ENCODE measurements at regions not wholly inside any gene's neighbourhood (a gene's known extent, or its start where the extent isn't known, plus 50 kb on each side); places are given as distances from the start of the nearest gene placed in this dataset.

- TF ChIP-seq CBFB (CRISPR knock-in tag; IDR thresholded peaks at IDR 0.05; ENCODE audit: low read depth) (no peak), SP1 (CRISPR knock-in tag; conservative IDR thresholded peaks at IDR 0.05) (no peak), TCF7 (CRISPR knock-in tag; IDR thresholded peaks at IDR 0.05; ENCODE audit: low read depth) (no peak), ATF2 (CRISPR knock-in tag; IDR thresholded peaks at IDR 0.05; ENCODE audit: borderline replicate concordance, low read depth) (no peak), JAZF1 (CRISPR knock-in tag; IDR thresholded peaks at IDR 0.05) (no peak)
Observed at GRCh38 chr4:126956184-126956897, 676.4 kb upstream of the INTU start (continued).

GRCh38 chr4:126957556-126957955, 675.2 kb upstream of the INTU start:
- Mint-ChIP-seq H3K27ac (no peak overlapping the region), H3K27me3 (ENCODE audit: low read depth) (no peaks in the 10 kb centered on the region), H3K4me1 (peaks cover 18% of the 10 kb centered on the region), H3K4me3 (no peak overlapping the region), H3K9me3 (no peaks in the 10 kb centered on the region), H3K36me3 (no peaks in the 10 kb centered on the region)
- TF ChIP-seq HMGA2 (CRISPR knock-in tag; IDR thresholded peaks at IDR 0.05) (no peak), OVOL2 (CRISPR knock-in tag; IDR thresholded peaks at IDR 0.05; ENCODE audit: borderline replicate concordance) (no peak), SMAD3 (CRISPR knock-in tag; IDR thresholded peaks at IDR 0.05; ENCODE audit: borderline replicate concordance) (no peak), ATF6 (CRISPR knock-in tag; IDR thresholded peaks at IDR 0.05) (no peak), FOXK1 (CRISPR knock-in tag; IDR thresholded peaks at IDR 0.05) (no peak), ZNF219 (CRISPR knock-in tag; IDR thresholded peaks at IDR 0.05; ENCODE audit: borderline replicate concordance) (no peak), E2F4 (CRISPR knock-in tag; IDR thresholded peaks at IDR 0.05; ENCODE audit: borderline replicate concordance, low read depth) (no peak), CREM (CRISPR knock-in tag; IDR thresholded peaks at IDR 0.05) (no peak), ZNF671 (CRISPR knock-in tag; IDR thresholded peaks at IDR 0.05) (no peak), ZNF416 (CRISPR knock-in tag; IDR thresholded peaks at IDR 0.05) (no peak), ERG (CRISPR knock-in tag; IDR thresholded peaks at IDR 0.05) (no peak), MAX (CRISPR knock-in tag; IDR thresholded peaks at IDR 0.05) (no peak)
- ATAC-seq = no peak
- POLR2A ChIA-PET = no interaction called here
- no peak for DNase-seq (ENCODE audit: low spot score)
- CTCF ChIA-PET = no interaction called here

GRCh38 chr4:126957987-126958386, 674.8 kb upstream of the INTU start:
- Mint-ChIP-seq H3K27ac (no peak overlapping the region), H3K4me3 (no peak overlapping the region), H3K9me3 (no peaks in the 10 kb centered on the region), H3K36me3 (no peaks in the 10 kb centered on the region), H3K27me3 (ENCODE audit: low read depth) (no peaks in the 10 kb centered on the region), H3K4me1 (peaks cover 18% of the 10 kb centered on the region)
- ChIA-PET CTCF (no interaction called here), POLR2A (no interaction called here)
- DNase-seq (ENCODE audit: low spot score) (no peak), ATAC-seq (no peak)
- TF ChIP-seq ZNF121 (CRISPR knock-in tag; IDR thresholded peaks at IDR 0.05) (no peak), NR1H2 (CRISPR knock-in tag; IDR thresholded peaks at IDR 0.05) (no peak), ZNF671 (CRISPR knock-in tag; IDR thresholded peaks at IDR 0.05) (no peak), FOXJ3 (CRISPR knock-in tag; IDR thresholded peaks at IDR 0.05; ENCODE audit: borderline replicate concordance) (no peak), ZBTB43 (CRISPR knock-in tag; IDR thresholded peaks at IDR 0.05) (no peak)
